Type B pancreatic cell (in vitro differentiated cells): ENCODE measurements at regions not wholly inside any gene's neighbourhood (a gene's known extent, or its start where the extent isn't known, plus 50 kb on each side); places are given as distances from the start of the nearest gene placed in this dataset.

Source experiments
- DNase-seq: peaks from one replicate; pipeline ENCODE4 v3.0.0; 2021; ENCODE audit warnings: mixed read lengths; ENCODE audit not compliant: unreplicated experiment; ENCODE audit errors: extremely low spot score
- H3K27ac Mint-ChIP-seq: 2 replicates; pipeline ENCODE4 v1.8.0; 2021; ENCODE audit warnings: mild to moderate bottlenecking, mixed read lengths
- H3K27me3 Mint-ChIP-seq: 2 replicates; pipeline ENCODE4 v1.8.0; 2021; ENCODE audit warnings: mixed read lengths
- H3K36me3 Mint-ChIP-seq: 2 replicates; pipeline ENCODE4 v1.8.0; 2021; ENCODE audit warnings: mixed read lengths
- H3K4me1 Mint-ChIP-seq: one replicate; pipeline ENCODE4 v1.8.0; 2021; ENCODE audit warnings: mixed read lengths; ENCODE audit not compliant: unreplicated experiment
- H3K4me3 Mint-ChIP-seq: 2 replicates; pipeline ENCODE4 v1.8.0; 2021; ENCODE audit warnings: mild to moderate bottlenecking, mixed read lengths
- H3K9me3 Mint-ChIP-seq: 2 replicates; pipeline ENCODE4 v1.8.0; 2021; ENCODE audit warnings: mixed read lengths
- TF ChIP-seq, protein P1 (sequence below): fragments of 200-600 bp; sonication (generic); conservative IDR thresholded peaks from 2 replicates; pipeline ENCODE4 v1.5.0; 2021; ENCODE audit warnings: antibody characterized with exemption, mild to moderate bottlenecking

DNA sequence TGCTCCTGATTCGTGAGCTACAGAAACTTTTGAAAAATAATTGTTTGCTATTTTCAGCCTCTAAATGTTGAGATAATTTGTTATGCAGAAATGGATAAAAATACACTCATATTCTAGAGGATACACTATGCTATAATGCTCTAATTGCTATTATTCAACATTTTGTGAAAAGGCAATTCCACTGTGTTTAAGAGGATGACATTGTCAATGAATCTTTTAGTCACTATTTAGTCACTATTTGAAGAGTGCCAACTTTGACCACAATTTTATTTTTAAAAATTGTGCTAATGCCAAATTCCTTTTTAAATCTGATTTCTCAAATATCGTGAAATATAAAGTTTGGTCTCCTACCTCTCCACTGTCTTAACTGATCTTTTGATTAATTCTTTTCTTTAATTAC is 604.9 kb upstream of the KCNMB2 start:
- Mint-ChIP-seq H3K27me3 (peaks cover 3% of the 10 kb centered on the region), H3K9me3 (peaks cover 10% of the 10 kb centered on the region), H3K27ac (no peak overlapping the region), H3K4me3 (no peak overlapping the region), H3K4me1 (peaks cover 39% of the 10 kb centered on the region), H3K36me3 (peaks cover 5% of the 10 kb centered on the region)
- TF ChIP-seq, protein P1, sequence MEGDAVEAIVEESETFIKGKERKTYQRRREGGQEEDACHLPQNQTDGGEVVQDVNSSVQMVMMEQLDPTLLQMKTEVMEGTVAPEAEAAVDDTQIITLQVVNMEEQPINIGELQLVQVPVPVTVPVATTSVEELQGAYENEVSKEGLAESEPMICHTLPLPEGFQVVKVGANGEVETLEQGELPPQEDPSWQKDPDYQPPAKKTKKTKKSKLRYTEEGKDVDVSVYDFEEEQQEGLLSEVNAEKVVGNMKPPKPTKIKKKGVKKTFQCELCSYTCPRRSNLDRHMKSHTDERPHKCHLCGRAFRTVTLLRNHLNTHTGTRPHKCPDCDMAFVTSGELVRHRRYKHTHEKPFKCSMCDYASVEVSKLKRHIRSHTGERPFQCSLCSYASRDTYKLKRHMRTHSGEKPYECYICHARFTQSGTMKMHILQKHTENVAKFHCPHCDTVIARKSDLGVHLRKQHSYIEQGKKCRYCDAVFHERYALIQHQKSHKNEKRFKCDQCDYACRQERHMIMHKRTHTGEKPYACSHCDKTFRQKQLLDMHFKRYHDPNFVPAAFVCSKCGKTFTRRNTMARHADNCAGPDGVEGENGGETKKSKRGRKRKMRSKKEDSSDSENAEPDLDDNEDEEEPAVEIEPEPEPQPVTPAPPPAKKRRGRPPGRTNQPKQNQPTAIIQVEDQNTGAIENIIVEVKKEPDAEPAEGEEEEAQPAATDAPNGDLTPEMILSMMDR, result no peak
- no peak for DNase-seq

DNA sequence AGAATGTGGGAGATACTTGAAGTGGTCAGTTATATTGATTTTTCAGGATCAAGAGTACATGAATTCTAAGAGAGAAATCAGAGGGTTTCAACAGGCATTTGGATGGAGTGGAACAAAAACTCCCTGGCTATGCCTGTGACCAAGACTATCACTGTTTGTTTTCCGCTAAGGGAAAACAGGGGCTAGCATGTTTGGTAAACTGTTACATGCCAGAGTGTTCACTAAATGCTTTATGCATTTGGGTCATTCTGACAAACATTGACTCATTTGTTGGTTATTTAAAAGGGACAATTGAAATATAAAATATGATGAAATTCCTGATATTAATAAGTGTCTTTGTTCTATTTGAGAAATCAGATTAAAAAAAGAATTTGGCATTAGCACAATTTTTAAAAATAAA is 603.9 kb upstream of the KCNMB2 start:
- Mint-ChIP-seq H3K36me3 (peaks cover 5% of the 10 kb centered on the region), H3K4me1 (peaks cover 39% of the 10 kb centered on the region), H3K27me3 (peaks cover 3% of the 10 kb centered on the region), H3K4me3 (no peak overlapping the region), H3K9me3 (peaks cover 10% of the 10 kb centered on the region), H3K27ac (no peak overlapping the region)
- TF ChIP-seq, protein P1, result no peak
- no peak for DNase-seq

DNA sequence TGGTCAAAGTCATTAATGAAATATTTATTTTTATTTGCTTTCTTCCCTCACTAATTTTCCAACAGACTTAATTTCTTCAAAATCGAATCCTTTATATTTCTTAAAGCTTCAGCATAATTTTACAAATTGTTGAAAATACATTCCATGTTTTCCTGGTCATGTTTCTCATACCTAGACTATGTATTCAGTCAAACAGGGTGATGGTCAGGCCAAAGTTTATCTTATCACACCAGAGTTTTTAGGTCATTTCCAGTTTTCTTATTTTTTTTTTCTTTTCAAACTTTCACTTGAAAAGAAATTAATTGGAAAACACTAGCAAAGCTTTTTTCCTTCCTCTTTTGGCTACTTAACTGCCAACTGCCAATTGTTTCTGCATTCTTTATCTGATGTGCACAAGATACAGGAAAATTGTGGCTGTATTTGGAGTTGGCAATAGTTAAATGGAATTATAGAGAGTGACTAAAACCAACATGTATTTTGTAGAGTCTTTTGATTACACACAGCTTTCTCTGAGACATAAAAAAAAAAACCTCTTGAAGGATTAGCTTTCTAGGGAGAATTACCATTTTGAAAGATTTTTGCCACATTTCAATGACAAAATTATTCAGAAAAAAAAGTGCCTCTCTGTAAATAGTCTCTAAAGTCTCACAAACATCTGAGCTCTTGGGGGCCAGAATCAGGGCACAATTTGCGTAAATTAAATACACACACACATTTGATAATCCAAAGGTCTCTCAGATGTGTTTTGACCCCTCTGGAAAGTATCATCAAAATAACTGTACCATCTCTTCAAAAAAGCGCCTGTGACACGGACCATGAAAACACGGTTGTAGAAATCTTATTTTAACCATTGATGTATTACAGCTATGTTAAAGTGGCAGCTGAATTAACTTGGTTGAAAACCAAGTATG is 603.2 kb upstream of the KCNMB2 start:
- peak overlapping the region; percentile 33 for H3K4me3 Mint-ChIP-seq
- H3K4me1 Mint-ChIP-seq, result peaks cover 39% of the 10 kb centered on the region
- TF ChIP-seq, protein P1, result no peak
- DNase-seq, result no peak
- H3K27me3 Mint-ChIP-seq, result peaks cover 3% of the 10 kb centered on the region
- peaks cover 5% of the 10 kb centered on the region for H3K36me3 Mint-ChIP-seq
- peaks cover 10% of the 10 kb centered on the region for H3K9me3 Mint-ChIP-seq
- H3K27ac Mint-ChIP-seq, result no peak overlapping the region

DNA sequence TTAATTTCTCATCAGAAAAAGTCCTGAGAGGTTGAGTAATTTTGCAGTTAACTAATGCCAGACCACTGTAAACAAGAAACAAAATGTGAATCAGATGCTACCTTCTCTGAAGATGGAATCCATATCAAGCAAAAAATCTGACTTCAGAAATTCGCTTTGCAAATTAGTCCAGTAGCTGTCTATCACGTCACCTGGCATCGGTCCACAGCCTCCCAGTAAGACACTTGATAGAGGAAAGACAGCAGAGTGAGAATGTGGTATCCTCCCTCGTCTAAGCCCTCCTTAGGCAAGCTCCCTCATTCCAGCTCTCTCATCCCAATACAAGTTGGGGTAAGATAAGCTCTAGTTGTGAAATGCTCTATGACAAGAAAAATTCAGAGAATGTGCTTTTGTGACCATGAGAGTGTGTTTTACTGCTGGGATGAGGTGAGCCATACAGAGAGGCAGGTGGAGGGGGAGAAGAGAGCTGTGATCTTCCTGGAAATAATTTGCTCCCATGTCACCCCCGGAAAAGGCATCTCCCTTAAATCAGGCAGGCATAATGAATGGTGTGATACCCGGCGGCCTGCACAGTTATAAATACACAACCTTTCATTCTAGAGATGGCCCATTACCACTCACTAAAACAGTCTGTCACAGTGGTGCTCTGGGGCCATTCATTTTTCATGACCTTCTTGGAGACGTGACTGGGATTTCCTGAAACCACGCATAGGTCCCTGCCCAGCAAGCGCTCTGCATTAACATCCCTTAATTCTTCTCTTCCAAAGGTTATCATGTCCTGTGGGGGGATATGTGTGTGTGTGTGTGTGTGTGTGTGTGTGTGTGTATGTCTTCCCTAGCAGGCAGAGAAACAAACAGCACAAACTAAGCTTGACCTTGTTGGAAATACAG is 602.0 kb upstream of the KCNMB2 start:
- TF ChIP-seq, protein P1, result no peak
- H3K27ac Mint-ChIP-seq, result peak overlapping the region; percentile 4
- H3K27me3 Mint-ChIP-seq, result peaks cover 3% of the 10 kb centered on the region
- H3K4me3 Mint-ChIP-seq, result peak overlapping the region; percentile 44
- DNase-seq, result no peak
- H3K4me1 Mint-ChIP-seq, result peaks cover 41% of the 10 kb centered on the region
- H3K36me3 Mint-ChIP-seq, result peaks cover 5% of the 10 kb centered on the region
- H3K9me3 Mint-ChIP-seq, result peaks cover 8% of the 10 kb centered on the region

DNA sequence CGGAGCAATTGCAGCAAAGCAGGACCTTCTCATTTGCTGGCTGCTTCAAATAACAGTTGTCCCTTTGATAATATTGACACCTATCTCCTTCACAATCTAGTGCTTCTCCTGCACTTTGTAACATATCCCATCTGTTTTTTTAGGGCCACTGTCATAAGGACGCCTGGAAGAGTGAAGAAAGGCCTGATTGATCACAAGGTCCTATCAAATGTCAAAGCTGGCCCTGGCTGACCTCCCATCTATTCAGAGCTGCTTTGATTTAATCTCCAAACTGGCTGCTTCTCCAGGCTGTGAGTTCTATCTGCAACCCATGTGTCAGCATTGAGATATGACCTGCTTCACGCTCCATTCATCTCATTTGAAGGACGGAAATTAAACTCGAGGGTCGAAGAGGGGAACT is 601.2 kb upstream of the KCNMB2 start:
- Mint-ChIP-seq H3K36me3 (no peaks in the 10 kb centered on the region), H3K9me3 (peaks cover under 1% of the 10 kb centered on the region), H3K27me3 (no peaks in the 10 kb centered on the region), H3K4me3 (peak overlapping the region; percentile 23), H3K27ac (peak overlapping the region; percentile 3), H3K4me1 (peaks cover 38% of the 10 kb centered on the region)
- TF ChIP-seq, protein P1, result no peak
- no peak for DNase-seq
